Neural progenitor cell (in vitro differentiated cells): ENCODE measurements at regions not wholly inside any gene's neighbourhood (a gene's known extent, or its start where the extent isn't known, plus 50 kb on each side); places are given as distances from the start of the nearest gene placed in this dataset.

Experiments used
- DNase-seq: peaks from one replicate; pipeline ENCODE4 v3.0.0-alpha.2; 2016; ENCODE audit warnings: low spot score
- H2AFZ ChIP-seq: fragments of 200-600 bp; sonication (generic); replicated peaks from 2 replicates; pipeline ENCODE4 v1.6.1; 2016; ENCODE audit warnings: antibody characterized with exemption
- H3F3A ChIP-seq: fragments of 200-600 bp; sonication (generic); 2 replicates; pipeline ENCODE4 v1.6.1; 2016; ENCODE audit warnings: antibody characterized with exemption, low read depth
- H3K27ac ChIP-seq: fragments of 200-600 bp; sonication (generic); 2 replicates; pipeline ENCODE4 v1.5.1; 2016; ENCODE audit warnings: mild to moderate bottlenecking
- H3K27me3 ChIP-seq: fragments of 200-600 bp; sonication (generic); 2 replicates; pipeline ENCODE4 v1.6.1; 2016; ENCODE audit warnings: mild to moderate bottlenecking, moderate library complexity
- H3K36me3 ChIP-seq: fragments of 200-600 bp; sonication (generic); 2 replicates; pipeline ENCODE4 v1.5.1; 2016
- H3K4me1 ChIP-seq: fragments of 200-600 bp; sonication (generic); 2 replicates; pipeline ENCODE4 v1.6.1; 2016; ENCODE audit warnings: mixed run types
- H3K4me2 ChIP-seq: fragments of 200-600 bp; sonication (generic); 2 replicates; pipeline ENCODE4 v1.6.1; 2016
- H3K4me3 ChIP-seq: fragments of 200-600 bp; sonication (generic); 2 replicates; pipeline ENCODE4 v1.5.1; 2016
- H3K79me2 ChIP-seq: fragments of 200-600 bp; sonication (generic); 2 replicates; pipeline ENCODE4 v1.6.1; 2016; ENCODE audit warnings: low read depth
- H3K9ac ChIP-seq: fragments of 200-600 bp; sonication (generic); 2 replicates; pipeline ENCODE4 v1.6.1; 2016
- H3K9me3 ChIP-seq: fragments of 200-600 bp; sonication (generic); 2 replicates; pipeline ENCODE4 v1.5.1; 2016; ENCODE audit warnings: low read depth
- H4K20me1 ChIP-seq: fragments of 200-600 bp; sonication (generic); 2 replicates; pipeline ENCODE4 v1.6.1; 2016; ENCODE audit warnings: low read depth
- H3K27ac Mint-ChIP-seq: 3 replicates; pipeline ENCODE4 v1.8.0; 2021; ENCODE audit warnings: mixed read lengths
- H3K27me3 Mint-ChIP-seq: 2 replicates; pipeline ENCODE4 v1.8.0; 2022; ENCODE audit warnings: low read depth, mild to moderate bottlenecking, inconsistent platforms, moderate library complexity, mixed read lengths; ENCODE audit not compliant: insufficient read depth
- H3K36me3 Mint-ChIP-seq: 3 replicates; pipeline ENCODE4 v1.8.0; 2021; ENCODE audit warnings: mixed read lengths
- H3K4me1 Mint-ChIP-seq: 3 replicates; pipeline ENCODE4 v1.8.0; 2021; ENCODE audit warnings: mixed read lengths
- H3K4me3 Mint-ChIP-seq: 3 replicates; pipeline ENCODE4 v1.8.0; 2021; ENCODE audit warnings: mild to moderate bottlenecking, moderate library complexity, mixed read lengths
- H3K9me3 Mint-ChIP-seq: 3 replicates; pipeline ENCODE4 v1.8.0; 2020; ENCODE audit warnings: mixed read lengths
- EZH2 ChIP-seq: fragments of 200-600 bp; sonication (generic); IDR thresholded peaks from 2 replicates; pipeline ENCODE4 v1.6.1; 2017; ENCODE audit warnings: antibody characterized with exemption, mild to moderate bottlenecking, moderate library complexity
- EZH2phosphoT487 ChIP-seq: fragments of 200-600 bp; sonication (generic); IDR thresholded peaks from 2 replicates; pipeline ENCODE4 v1.6.1; 2017; ENCODE audit warnings: antibody characterized with exemption
- TF ChIP-seq, protein P1 (sequence below): fragments of 200-600 bp; sonication (generic); IDR thresholded peaks from 2 replicates; pipeline ENCODE4 v1.5.1; 2017; ENCODE audit warnings: antibody characterized with exemption, mild to moderate bottlenecking

GRCh38 chr1:187451238-187451637, 622.5 kb downstream of the PLA2G4A start:
- Histone ChIP-seq H3F3A (no peaks in the 10 kb centered on the region), H3K27me3 (no peaks in the 10 kb centered on the region), H3K36me3 (no peaks in the 10 kb centered on the region), H4K20me1 (no peaks in the 10 kb centered on the region), H3K27ac (no peak overlapping the region), H3K4me1 (no peaks in the 10 kb centered on the region), H3K9me3 (no peaks in the 10 kb centered on the region), H3K79me2 (no peaks in the 10 kb centered on the region), H3K4me3 (no peak overlapping the region), H3K4me2 (no peak overlapping the region), H2AFZ (no peak overlapping the region), H3K9ac (no peak overlapping the region)
- no peak for DNase-seq
- Mint-ChIP-seq H3K27ac (no peak overlapping the region), H3K4me1 (peaks cover 5% of the 10 kb centered on the region), H3K4me3 (no peak overlapping the region), H3K27me3 (no peaks in the 10 kb centered on the region), H3K36me3 (no peaks in the 10 kb centered on the region), H3K9me3 (no peaks in the 10 kb centered on the region)
- TF ChIP-seq, protein P1, sequence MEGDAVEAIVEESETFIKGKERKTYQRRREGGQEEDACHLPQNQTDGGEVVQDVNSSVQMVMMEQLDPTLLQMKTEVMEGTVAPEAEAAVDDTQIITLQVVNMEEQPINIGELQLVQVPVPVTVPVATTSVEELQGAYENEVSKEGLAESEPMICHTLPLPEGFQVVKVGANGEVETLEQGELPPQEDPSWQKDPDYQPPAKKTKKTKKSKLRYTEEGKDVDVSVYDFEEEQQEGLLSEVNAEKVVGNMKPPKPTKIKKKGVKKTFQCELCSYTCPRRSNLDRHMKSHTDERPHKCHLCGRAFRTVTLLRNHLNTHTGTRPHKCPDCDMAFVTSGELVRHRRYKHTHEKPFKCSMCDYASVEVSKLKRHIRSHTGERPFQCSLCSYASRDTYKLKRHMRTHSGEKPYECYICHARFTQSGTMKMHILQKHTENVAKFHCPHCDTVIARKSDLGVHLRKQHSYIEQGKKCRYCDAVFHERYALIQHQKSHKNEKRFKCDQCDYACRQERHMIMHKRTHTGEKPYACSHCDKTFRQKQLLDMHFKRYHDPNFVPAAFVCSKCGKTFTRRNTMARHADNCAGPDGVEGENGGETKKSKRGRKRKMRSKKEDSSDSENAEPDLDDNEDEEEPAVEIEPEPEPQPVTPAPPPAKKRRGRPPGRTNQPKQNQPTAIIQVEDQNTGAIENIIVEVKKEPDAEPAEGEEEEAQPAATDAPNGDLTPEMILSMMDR = no peak
- no peak for TF ChIP-seq EZH2phosphoT487
- no peak for TF ChIP-seq EZH2

DNA sequence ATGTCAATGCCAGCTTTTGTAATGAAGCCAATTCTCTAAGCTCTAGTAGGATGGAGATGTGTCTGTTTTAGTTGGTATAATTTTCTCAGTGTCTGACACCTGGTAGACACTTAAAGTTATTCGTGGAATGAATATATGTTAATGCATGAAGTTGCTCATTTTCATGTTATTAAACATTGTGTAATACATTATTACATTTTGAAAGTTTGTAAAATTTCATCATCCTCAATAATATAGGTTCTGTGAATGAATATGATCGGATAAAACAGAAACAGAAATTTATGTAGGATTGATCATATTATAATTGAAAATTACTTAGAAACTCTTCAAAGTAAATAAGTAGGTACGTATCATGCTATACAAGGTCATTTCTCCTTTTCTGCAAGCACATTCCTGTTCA, 625.3 kb downstream of the PLA2G4A start:
- Mint-ChIP-seq H3K27me3 (no peaks in the 10 kb centered on the region), H3K36me3 (no peaks in the 10 kb centered on the region), H3K27ac (no peak overlapping the region), H3K9me3 (no peaks in the 10 kb centered on the region), H3K4me3 (no peak overlapping the region), H3K4me1 (peaks cover 5% of the 10 kb centered on the region)
- no peak overlapping the region for H3K9ac ChIP-seq
- H3K4me3 ChIP-seq = no peak overlapping the region
- H3K4me2 ChIP-seq = no peak overlapping the region
- H3K9me3 ChIP-seq = no peaks in the 10 kb centered on the region
- no peaks in the 10 kb centered on the region for H3K27me3 ChIP-seq
- H3F3A ChIP-seq = no peaks in the 10 kb centered on the region
- H2AFZ ChIP-seq = no peak overlapping the region
- no peaks in the 10 kb centered on the region for H3K79me2 ChIP-seq
- TF ChIP-seq, protein P1 = no peak
- no peak overlapping the region for H3K27ac ChIP-seq
- H3K36me3 ChIP-seq = no peaks in the 10 kb centered on the region
- DNase-seq = no peak
- H4K20me1 ChIP-seq = no peaks in the 10 kb centered on the region
- no peaks in the 10 kb centered on the region for H3K4me1 ChIP-seq

- Histone ChIP-seq H3K9ac (no peak overlapping the region), H3K27ac (no peak overlapping the region), H3K79me2 (no peaks in the 10 kb centered on the region), H3K4me3 (no peak overlapping the region), H3F3A (no peaks in the 10 kb centered on the region), H3K36me3 (no peaks in the 10 kb centered on the region), H3K4me1 (no peaks in the 10 kb centered on the region), H3K4me2 (no peak overlapping the region), H3K9me3 (no peaks in the 10 kb centered on the region), H2AFZ (no peak overlapping the region), H4K20me1 (no peaks in the 10 kb centered on the region), H3K27me3 (no peaks in the 10 kb centered on the region)
- Mint-ChIP-seq H3K36me3 (no peaks in the 10 kb centered on the region), H3K27ac (no peak overlapping the region), H3K27me3 (no peaks in the 10 kb centered on the region), H3K9me3 (no peaks in the 10 kb centered on the region), H3K4me3 (no peak overlapping the region), H3K4me1 (peaks cover 5% of the 10 kb centered on the region)
- TF ChIP-seq EZH2phosphoT487 (no peak), EZH2 (no peak)
- TF ChIP-seq, protein P1 = no peak
- DNase-seq = no peak
Observed at GRCh38 chr1:187456446-187456845, 627.7 kb downstream of the PLA2G4A start.

DNA sequence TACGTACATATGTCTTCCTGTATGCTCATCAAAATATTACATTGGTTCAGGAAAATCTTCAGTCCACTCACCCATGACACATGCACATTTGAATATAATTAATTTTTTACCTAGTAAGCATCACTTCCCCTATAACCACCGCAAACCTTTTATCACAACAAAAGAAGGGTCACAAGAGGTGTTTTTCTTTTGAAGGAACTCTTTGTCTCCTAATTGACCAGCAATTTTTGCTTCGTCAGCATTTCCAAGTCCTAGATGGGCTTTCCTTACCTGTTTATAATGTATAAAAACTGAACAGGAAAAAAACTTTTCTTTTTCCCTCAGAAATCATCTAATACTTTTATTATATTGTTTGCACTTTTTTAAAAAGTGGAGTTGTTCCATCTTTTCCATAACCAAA, 631.3 kb downstream of the PLA2G4A start:
- no peak overlapping the region for H3K27ac Mint-ChIP-seq

More for the DNA sequence above, 631.3 kb downstream of the PLA2G4A start:
- no peak overlapping the region for H3K9ac ChIP-seq
- no peaks in the 10 kb centered on the region for H3K79me2 ChIP-seq
- no peak for DNase-seq
- H3K27ac ChIP-seq = no peak overlapping the region
- TF ChIP-seq, protein P1 = no peak
- TF ChIP-seq EZH2phosphoT487 = no peak
- no peak for TF ChIP-seq EZH2
- no peak overlapping the region for H3K4me2 ChIP-seq
- H3K9me3 ChIP-seq = no peaks in the 10 kb centered on the region
- H3K27me3 ChIP-seq = no peaks in the 10 kb centered on the region
- no peaks in the 10 kb centered on the region for H3K4me1 Mint-ChIP-seq
- H3K4me1 ChIP-seq = no peaks in the 10 kb centered on the region
- no peaks in the 10 kb centered on the region for H3K36me3 Mint-ChIP-seq
- no peak overlapping the region for H3K4me3 Mint-ChIP-seq
- H3K36me3 ChIP-seq = no peaks in the 10 kb centered on the region
- H3F3A ChIP-seq = no peaks in the 10 kb centered on the region
- no peaks in the 10 kb centered on the region for H4K20me1 ChIP-seq
- peaks cover 2% of the 10 kb centered on the region for H3K27me3 Mint-ChIP-seq
- H3K9me3 Mint-ChIP-seq = peaks cover 7% of the 10 kb centered on the region
- H2AFZ ChIP-seq = no peak overlapping the region
- H3K4me3 ChIP-seq = no peak overlapping the region
